ENCODE measurements at regions not wholly inside any gene's neighbourhood (a gene's known extent, or its start where the extent isn't known, plus 50 kb on each side); places are given as distances from the start of the nearest gene placed in this dataset.

DNA sequence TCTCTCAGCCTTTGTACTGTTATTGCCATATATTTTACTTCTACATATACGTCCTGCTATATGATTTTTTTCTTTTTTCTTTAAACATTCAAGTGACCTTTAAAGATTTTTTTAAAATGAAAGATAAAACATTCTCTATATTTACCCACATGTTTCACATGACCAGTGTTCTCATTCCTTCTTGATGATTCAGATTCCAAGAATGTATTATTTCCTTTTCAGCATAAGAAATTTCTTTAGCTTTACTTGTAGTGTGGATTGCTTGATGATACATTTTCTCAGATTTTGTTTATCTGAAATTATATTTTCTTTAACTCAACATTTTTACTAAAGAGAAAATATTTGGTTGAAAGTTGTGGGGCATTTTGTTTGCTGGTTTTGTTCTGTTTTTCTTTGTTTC is 792.1 kb downstream of the BRINP1 start:
- TF ChIP-seq CREM (IDR thresholded peaks at IDR 0.05; ENCODE audit: low read depth) = no peak
- no peak for TF ChIP-seq EZH2 (IDR thresholded peaks at IDR 0.05; ENCODE audit: borderline replicate concordance, control insufficient read depth, low read depth, low read length)
- TF ChIP-seq POLR2A (IDR thresholded peaks at IDR 0.05; ENCODE audit: low read depth, low read length) = no peak
- TF ChIP-seq CBFB (IDR thresholded peaks at IDR 0.05; ENCODE audit: low read depth) = no peak
- TF ChIP-seq SMAD1 (IDR thresholded peaks at IDR 0.05; ENCODE audit: low read depth, partially characterized antibody) = no peak
- no peak for TF ChIP-seq CTCF (IDR thresholded peaks at IDR 0.05 in 2 of 3, conservative IDR thresholded peaks at IDR 0.05 in 1 of 3; ENCODE audit: control insufficient read depth in 2 of 3, extremely low read depth in 1 of 3, insufficient read depth in 1 of 3, low read depth in 3 of 3, low read length in 3 of 3)
- TF ChIP-seq SIN3A (IDR thresholded peaks at IDR 0.05; ENCODE audit: low read depth, low read length) = no peak
- no peak for TF ChIP-seq MAX (IDR thresholded peaks at IDR 0.05; ENCODE audit: low read depth, low read length)
- no peak for TF ChIP-seq SP1 (IDR thresholded peaks at IDR 0.05; ENCODE audit: low read depth, low read length)
- TF ChIP-seq CREB1 (IDR thresholded peaks at IDR 0.05; ENCODE audit: low read depth) = no peak
- no peak for TF ChIP-seq MYC (IDR thresholded peaks at IDR 0.05; ENCODE audit: insufficient read depth, insufficient read length, insufficient replicate concordance, low read length, severe bottlenecking)
- no peak for TF ChIP-seq STAT1 (conservative IDR thresholded peaks at IDR 0.05)
- TF ChIP-seq ZNF687 (IDR thresholded peaks at IDR 0.05) = no peak
- TF ChIP-seq POLR2AphosphoS2 (IDR thresholded peaks at IDR 0.05; ENCODE audit: low read depth, low read length) = no peak

All from GM12878 (cell line).